GM12878 (cell line): ENCODE measurements at regions not wholly inside any gene's neighbourhood (a gene's known extent, or its start where the extent isn't known, plus 50 kb on each side); places are given as distances from the start of the nearest gene placed in this dataset.

Experiments
- ATAC-seq: fragments of 200-7000 bp; cut with Tn5 transposase; 3 replicates; pipeline ENCODE4 v1.9.1; 2020; ENCODE audit warnings: mild to moderate bottlenecking, moderate library complexity
- BruUV-seq: library from RNA; stranded (reverse); fragments of 400-500 nt; replicated peaks from 2 replicates; lab custom pipeline; 2021; lab: Mats Ljungman, UMichigan
- CTCF ChIA-PET: fragments of 300-600 bp; sonication (Branson Sonifier 250); formaldehyde crosslinking; extraction: SDS; loops from one replicate; lab custom pipeline; 2021; ENCODE audit warnings: inconsistent platforms; lab: Yijun Ruan, JAX
- POLR2A ChIA-PET: fragments of 350-600 bp; formaldehyde crosslinking; extraction: SDS; loops from one replicate; lab custom pipeline; 2021; ENCODE audit warnings: inconsistent platforms; lab: Charles Lee
- RAD21 ChIA-PET: fragments of 300-600 bp; sonication (Branson Sonifier 250); formaldehyde crosslinking; loops from one replicate; lab custom pipeline; 2023; ENCODE audit warnings: antibody characterized with exemption; ENCODE audit not compliant: unreplicated experiment; lab: Charles Lee
- SMC1A ChIA-PET: fragments of 300-600 bp; sonication (Branson Sonifier 250); formaldehyde crosslinking; loops from one replicate; lab custom pipeline; 2023; ENCODE audit not compliant: unreplicated experiment, uncharacterized antibody; lab: Charles Lee
- DNase-seq: peaks from one replicate; pipeline ENCODE4 v3.0.0-alpha.2; 2011; ENCODE audit warnings: low read depth, low spot score
- FAIRE-seq: peaks from 3 replicates; lab custom pipeline; 2011; peaks lifted over from hg19 to GRCh38; lab: Jason Lieb, UNC
- H2AFZ ChIP-seq: 2 replicates; pipeline ENCODE4 v1.6.0; 2011; ENCODE audit warnings: low read depth, low read length, control low read depth; ENCODE audit not compliant: control insufficient read depth
- H3K27ac ChIP-seq: 2 replicates; pipeline ENCODE4 v1.5.1; 2011; ENCODE audit warnings: control low read depth; ENCODE audit not compliant: control insufficient read depth, insufficient read depth
- H3K27me3 ChIP-seq, 2 experiments: replicated peaks in 1 of 2; 2 replicates each; pipeline versions ENCODE4 v1.6.0 to v1.6.1; 2011; ENCODE audit warnings: low read length in 1 of 2; ENCODE audit not compliant: control insufficient read depth in 2 of 2, insufficient read depth in 2 of 2
- H3K36me3 ChIP-seq, 2 experiments: 2 replicates each; pipeline ENCODE4 v1.5.1; 2011; ENCODE audit warnings: low read length in 1 of 2; ENCODE audit not compliant: control insufficient read depth in 2 of 2, insufficient read depth in 2 of 2
- H3K4me1 ChIP-seq: 2 replicates; pipeline ENCODE4 v1.6.1; 2011; ENCODE audit warnings: mild to moderate bottlenecking, low read length, moderate library complexity, mixed read lengths; ENCODE audit not compliant: control insufficient read depth, insufficient read depth
- H3K4me2 ChIP-seq: 2 replicates; pipeline ENCODE4 v1.6.0; 2011; ENCODE audit warnings: control low read depth; ENCODE audit not compliant: control insufficient read depth, insufficient read depth
- H3K4me3 ChIP-seq: fragments of 200-600 bp; sonication (generic); 2 replicates; pipeline ENCODE4 v1.5.1; 2016
- H3K79me2 ChIP-seq: 2 replicates; pipeline ENCODE4 v1.6.0; 2011; ENCODE audit warnings: low read length; ENCODE audit not compliant: control insufficient read depth, insufficient read depth
- H3K9ac ChIP-seq: 2 replicates; pipeline ENCODE4 v1.8.0; 2011; ENCODE audit warnings: low read length, control low read depth, mixed read lengths; ENCODE audit not compliant: control insufficient read depth, insufficient read depth
- H3K9me3 ChIP-seq: replicated peaks from 3 replicates; pipeline ENCODE4 v1.5.1; 2011; ENCODE audit warnings: mild to moderate bottlenecking, low read length; ENCODE audit not compliant: control insufficient read depth, insufficient read depth
- H4K20me1 ChIP-seq: 2 replicates; pipeline ENCODE4 v1.6.0; 2011; ENCODE audit not compliant: control insufficient read depth, insufficient read depth
- CREM ChIP-seq: IDR thresholded peaks from 2 replicates; pipeline ENCODE4 v1.6.1; 2014; ENCODE audit warnings: antibody characterized with exemption, low read depth
- MEF2A ChIP-seq: IDR thresholded peaks from 2 replicates; pipeline ENCODE4 v1.6.1; 2011; ENCODE audit warnings: low read depth, mild to moderate bottlenecking, low read length, moderate library complexity; ENCODE audit not compliant: insufficient read depth
- MTA3 ChIP-seq: IDR thresholded peaks from 2 replicates; pipeline ENCODE4 v1.6.1; 2012; ENCODE audit warnings: low read length, inconsistent platforms, borderline replicate concordance
- POLR2AphosphoS5 ChIP-seq: IDR thresholded peaks from 2 replicates; pipeline ENCODE4 v1.6.1; 2011; ENCODE audit warnings: mild to moderate bottlenecking, low read length, inconsistent platforms
- in situ Hi-C: fragments of 300-500 bp; cut with MboI; formaldehyde crosslinking; loops from 9 replicates; pipeline ENCODE4 v1.14.3; 2018; ENCODE audit warnings: mixed read lengths
- intact Hi-C: fragments of 100-400 bp; cut with micrococcal nuclease; formaldehyde crosslinking; loops from one replicate; pipeline ENCODE4 v1.14.2; 2022; ENCODE audit not compliant: unreplicated experiment
- TF ChIP-seq, protein P1 (sequence below): IDR thresholded peaks from 2 replicates; pipeline ENCODE4 v1.6.1; 2012; ENCODE audit warnings: mild to moderate bottlenecking, low read depth, low read length
- TF ChIP-seq, protein P2 (sequence below): IDR thresholded peaks from 2 replicates; pipeline ENCODE4 v1.6.1; 2011; ENCODE audit warnings: mild to moderate bottlenecking, low read depth, low read length, moderate library complexity; ENCODE audit not compliant: insufficient replicate concordance
- TF ChIP-seq, protein P3 (sequence below): IDR thresholded peaks from 2 replicates; pipeline ENCODE4 v1.6.1; 2012; ENCODE audit warnings: low read depth, low read length, improper control_type of control experiment

DNA sequence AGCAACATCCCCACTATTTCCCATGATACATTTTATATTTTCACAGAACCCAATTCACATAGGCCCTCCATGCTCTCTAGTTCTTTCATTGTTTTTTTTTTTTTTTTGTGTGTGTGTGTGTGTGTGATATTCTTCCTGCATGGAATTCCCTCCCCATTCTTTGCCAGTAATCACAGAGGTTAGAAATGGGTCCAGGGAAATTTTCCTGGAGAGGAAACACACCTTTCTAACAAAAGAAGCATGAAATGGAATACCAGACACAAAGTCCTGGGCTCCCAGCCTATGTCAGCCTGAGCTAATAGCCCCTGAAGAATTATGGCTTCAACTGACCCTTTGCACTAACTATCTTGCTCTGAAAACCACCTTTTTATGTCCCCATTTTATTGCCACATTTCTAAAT is 194.2 kb upstream of the NT5E start:
- Histone ChIP-seq H4K20me1 (no peaks in the 10 kb centered on the region), H3K27ac (no peak overlapping the region), H3K4me3 (no peak overlapping the region), H3K79me2 (no peaks in the 10 kb centered on the region), H3K9ac (no peak overlapping the region), H3K9me3 (no peaks in the 10 kb centered on the region; the same call in 2 of the 3 replicates), H3K4me1 (no peaks in the 10 kb centered on the region), H3K4me2 (no peak overlapping the region), H3K36me3 (no peaks in the 10 kb centered on the region), H2AFZ (no peak overlapping the region), H3K27me3 (no peaks in the 10 kb centered on the region)
- ChIA-PET POLR2A (no interaction called here), RAD21 (no interaction called here), CTCF (no interaction called here), SMC1A (no interaction called here)
- no peak for ATAC-seq
- DNase-seq, result no peak
- intact Hi-C loops (no loop called here), in situ Hi-C loops (no loop called here)
- no peak for TF ChIP-seq CREM
- TF ChIP-seq, protein P1, sequence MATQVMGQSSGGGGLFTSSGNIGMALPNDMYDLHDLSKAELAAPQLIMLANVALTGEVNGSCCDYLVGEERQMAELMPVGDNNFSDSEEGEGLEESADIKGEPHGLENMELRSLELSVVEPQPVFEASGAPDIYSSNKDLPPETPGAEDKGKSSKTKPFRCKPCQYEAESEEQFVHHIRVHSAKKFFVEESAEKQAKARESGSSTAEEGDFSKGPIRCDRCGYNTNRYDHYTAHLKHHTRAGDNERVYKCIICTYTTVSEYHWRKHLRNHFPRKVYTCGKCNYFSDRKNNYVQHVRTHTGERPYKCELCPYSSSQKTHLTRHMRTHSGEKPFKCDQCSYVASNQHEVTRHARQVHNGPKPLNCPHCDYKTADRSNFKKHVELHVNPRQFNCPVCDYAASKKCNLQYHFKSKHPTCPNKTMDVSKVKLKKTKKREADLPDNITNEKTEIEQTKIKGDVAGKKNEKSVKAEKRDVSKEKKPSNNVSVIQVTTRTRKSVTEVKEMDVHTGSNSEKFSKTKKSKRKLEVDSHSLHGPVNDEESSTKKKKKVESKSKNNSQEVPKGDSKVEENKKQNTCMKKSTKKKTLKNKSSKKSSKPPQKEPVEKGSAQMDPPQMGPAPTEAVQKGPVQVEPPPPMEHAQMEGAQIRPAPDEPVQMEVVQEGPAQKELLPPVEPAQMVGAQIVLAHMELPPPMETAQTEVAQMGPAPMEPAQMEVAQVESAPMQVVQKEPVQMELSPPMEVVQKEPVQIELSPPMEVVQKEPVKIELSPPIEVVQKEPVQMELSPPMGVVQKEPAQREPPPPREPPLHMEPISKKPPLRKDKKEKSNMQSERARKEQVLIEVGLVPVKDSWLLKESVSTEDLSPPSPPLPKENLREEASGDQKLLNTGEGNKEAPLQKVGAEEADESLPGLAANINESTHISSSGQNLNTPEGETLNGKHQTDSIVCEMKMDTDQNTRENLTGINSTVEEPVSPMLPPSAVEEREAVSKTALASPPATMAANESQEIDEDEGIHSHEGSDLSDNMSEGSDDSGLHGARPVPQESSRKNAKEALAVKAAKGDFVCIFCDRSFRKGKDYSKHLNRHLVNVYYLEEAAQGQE, result no peak
- no peak for TF ChIP-seq POLR2AphosphoS5
- no peak for TF ChIP-seq MTA3
- TF ChIP-seq, protein P2, sequence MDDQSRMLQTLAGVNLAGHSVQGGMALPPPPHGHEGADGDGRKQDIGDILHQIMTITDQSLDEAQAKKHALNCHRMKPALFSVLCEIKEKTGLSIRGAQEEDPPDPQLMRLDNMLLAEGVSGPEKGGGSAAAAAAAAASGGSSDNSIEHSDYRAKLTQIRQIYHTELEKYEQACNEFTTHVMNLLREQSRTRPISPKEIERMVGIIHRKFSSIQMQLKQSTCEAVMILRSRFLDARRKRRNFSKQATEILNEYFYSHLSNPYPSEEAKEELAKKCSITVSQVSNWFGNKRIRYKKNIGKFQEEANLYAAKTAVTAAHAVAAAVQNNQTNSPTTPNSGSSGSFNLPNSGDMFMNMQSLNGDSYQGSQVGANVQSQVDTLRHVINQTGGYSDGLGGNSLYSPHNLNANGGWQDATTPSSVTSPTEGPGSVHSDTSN, result no peak
- TF ChIP-seq MEF2A, result no peak
- TF ChIP-seq, protein P3, sequence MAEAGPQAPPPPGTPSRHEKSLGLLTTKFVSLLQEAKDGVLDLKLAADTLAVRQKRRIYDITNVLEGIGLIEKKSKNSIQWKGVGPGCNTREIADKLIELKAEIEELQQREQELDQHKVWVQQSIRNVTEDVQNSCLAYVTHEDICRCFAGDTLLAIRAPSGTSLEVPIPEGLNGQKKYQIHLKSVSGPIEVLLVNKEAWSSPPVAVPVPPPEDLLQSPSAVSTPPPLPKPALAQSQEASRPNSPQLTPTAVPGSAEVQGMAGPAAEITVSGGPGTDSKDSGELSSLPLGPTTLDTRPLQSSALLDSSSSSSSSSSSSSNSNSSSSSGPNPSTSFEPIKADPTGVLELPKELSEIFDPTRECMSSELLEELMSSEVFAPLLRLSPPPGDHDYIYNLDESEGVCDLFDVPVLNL, result no peak
- no TSS peak for BruUV-seq
- FAIRE-seq, result no peak
